Fibroblast of skin of right quadriceps (primary cell): ENCODE measurements at regions not wholly inside any gene's neighbourhood (a gene's known extent, or its start where the extent isn't known, plus 50 kb on each side); places are given as distances from the start of the nearest gene placed in this dataset.

Experiments used
- DNase-seq: peaks from one replicate; pipeline ENCODE4 v3.0.0-alpha.2; 2013

DNA sequence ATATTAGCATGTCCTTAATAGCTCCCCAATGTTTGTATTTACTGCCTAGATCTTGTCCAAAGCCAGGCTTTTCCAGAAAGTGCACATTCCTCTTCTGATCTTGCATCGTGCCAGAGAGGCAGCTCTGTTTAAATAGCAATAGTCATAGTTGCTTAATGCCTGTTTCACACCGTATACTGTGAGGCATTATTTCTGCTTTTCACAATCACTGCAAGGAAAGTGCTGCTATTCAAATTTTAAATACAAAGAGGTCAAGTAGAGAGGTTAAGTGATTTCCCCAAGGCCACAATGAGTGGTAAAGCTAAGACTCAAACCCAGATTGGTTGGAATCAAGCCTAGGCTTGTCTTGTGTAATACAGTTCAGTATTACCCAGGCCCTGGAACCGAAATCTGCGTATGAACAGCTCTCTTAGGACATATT, 153.6 kb downstream of the SNX18 start:
- peak; percentile 58 for DNase-seq

DNA sequence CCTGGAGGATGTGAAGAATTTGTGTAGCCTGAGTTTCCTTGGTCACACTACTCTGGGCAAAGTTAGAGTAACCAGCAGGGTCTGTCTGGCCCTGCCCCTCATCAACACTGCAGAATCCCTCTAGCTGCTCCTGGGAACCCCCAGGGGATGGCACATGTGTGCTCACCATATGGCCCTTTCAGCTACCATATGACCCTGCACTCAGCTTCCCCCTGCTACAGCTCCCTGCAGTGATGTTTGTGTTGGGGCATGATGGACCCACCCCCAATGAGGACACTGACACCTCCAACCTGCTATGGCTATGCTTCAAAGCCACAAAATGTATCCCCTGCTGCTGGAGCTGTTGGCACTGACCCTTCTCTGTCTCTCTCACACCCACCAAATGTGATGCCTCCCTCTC, 152.7 kb downstream of the SNX18 start:
- no peak for DNase-seq

- peak; percentile 47 for DNase-seq
Observed at GRCh38 chr5:54669845-54670244, 152.3 kb downstream of the SNX18 start.

DNA sequence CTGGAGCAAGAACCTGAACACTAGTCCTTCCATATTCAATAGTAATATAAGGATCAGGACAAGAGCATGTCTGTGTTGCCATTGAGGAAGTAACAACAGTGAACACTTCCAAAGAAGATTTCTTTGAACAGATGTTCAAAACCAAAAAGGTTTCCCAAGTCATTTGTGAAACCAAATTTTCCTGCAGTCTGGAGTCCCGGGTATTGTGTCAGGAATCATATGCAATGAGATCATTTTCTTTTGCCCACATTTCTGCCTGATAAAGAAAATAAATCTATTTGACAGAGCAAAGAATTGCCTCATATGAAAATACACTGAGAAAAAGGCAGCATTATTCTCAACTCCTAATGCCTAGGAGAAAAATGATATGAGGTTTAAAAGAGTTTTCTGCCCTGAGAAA, 151.7 kb downstream of the SNX18 start:
- DNase-seq: peak; percentile 67

- no peak for DNase-seq
Observed at GRCh38 chr5:54668096-54668495, 150.5 kb downstream of the SNX18 start.

GRCh38 chr5:54667136-54667535, 149.6 kb downstream of the SNX18 start:
- DNase-seq: peak; percentile 40

DNA sequence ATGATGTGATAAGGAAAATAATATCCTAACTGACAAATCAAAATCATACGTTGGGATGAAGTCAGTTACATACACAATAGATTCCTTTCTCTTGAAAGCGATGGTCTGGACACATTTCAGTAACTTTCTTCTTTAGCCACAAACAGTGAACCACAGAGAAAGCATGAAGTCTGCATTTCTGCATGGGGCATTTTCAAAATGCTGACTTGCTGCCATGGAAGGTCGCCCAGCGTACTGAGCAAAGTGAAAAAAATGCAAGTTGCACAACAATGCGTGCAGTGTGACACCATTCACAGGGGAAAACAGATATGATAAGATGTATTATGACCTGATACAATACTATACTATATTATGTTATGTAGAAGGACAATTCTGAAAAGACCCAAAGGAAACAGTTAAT, 146.3 kb downstream of the SNX18 start:
- peak; percentile 98 for DNase-seq

DNA sequence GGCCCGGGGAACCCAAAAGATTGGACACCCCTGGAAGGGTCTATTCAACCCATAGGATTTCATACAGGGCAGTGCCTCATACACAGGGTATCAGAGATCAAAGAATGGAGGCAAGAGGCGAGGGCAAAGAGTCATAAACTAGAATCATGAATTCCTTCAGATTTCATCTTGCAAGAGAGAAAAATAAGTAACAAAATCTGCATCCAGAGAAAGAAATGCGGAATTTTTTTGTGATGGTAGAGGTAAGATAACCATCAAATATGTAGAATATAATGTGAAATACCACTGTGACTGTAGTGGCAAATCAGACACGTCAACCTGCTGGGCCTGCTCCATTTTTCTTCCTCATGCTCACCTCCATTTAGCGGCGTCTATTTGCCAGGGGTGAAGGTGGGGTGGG, 143.6 kb downstream of the SNX18 start:
- DNase-seq: no peak

DNA sequence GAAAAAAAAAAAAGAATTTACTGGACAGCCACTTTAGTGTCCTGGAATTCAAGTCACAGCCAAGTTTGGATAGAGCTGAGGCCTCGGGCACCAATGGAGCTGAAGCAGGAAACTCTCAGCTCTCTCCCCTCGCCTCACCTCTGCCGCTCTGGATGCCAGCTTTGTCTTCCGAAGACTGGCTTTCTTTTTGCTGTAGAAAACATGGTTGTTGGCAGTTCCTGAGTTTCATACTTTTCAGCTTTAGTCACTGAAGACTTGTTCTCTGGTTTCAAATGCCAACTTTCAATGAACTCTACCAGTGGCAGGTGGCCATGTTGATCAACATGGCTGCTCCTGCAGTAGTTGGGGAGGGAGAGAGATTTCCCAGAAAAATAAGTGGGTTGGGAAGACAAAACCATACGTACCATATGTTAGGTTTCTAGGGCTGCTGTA, 142.2 kb downstream of the SNX18 start:
- DNase-seq: no peak

DNA sequence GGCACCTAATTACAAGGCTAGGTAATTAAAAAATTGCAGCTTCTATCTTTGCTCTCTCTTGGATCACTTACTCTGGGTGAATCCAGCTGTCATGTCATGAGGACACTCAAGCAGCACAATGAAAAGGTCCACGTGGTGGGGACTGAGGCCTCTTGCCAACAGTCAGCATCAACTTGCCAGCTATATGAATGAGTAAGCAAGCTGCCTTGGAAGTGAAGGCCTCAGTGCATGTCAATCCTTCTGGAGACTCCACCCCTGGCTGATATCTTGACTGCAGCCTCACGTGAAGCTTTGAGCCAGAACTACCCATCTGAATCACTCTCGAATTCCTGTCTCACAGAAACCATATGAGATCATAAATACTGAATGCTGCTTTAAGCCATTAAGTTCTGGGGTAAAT, 140.5 kb downstream of the SNX18 start:
- peak; percentile 70 for DNase-seq

DNA sequence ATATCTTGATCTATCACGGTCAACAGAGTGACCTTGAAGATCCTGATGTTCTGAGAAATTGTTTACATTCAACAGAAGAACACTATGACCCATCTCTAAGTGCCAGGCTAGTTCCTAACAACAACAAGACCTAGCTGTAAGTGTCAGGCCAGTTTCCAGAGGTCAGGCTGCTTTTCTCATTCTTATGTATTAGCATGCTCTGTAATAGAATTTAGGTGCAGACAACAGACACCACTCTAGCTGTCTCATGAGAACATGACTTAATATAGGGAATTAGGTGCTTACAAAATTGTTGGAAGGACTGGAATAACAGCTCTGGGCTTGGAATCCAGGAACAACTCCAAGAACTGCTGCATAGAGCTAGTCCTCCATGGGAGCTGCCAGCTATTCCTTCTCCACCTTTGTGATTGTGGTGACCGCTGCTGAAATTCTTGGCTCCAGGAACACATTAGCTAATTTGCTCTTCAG, 138.7 kb downstream of the SNX18 start:
- DNase-seq: peak; percentile 28

GRCh38 chr5:54655761-54656160, 138.2 kb downstream of the SNX18 start:
- peak; percentile 57 for DNase-seq

DNA sequence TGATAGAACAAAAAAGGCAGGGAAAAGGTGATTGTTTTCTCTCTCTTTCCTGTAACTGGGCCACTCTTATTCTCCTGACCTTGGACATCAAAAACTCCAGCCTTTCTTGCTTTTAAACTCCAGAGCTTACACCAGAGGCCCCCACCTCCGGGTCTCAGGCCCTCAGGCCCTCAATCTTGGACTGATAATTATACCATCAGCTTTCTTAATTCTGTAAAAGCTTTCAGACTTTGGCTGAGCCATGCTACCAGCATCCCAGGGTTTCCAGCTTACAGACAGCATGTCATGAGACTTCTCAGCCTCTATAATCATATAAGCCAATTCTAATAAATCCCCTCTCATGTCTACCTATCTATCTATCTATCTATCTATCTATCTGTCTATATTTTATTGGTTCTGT, 137.7 kb downstream of the SNX18 start:
- no peak for DNase-seq

DNA sequence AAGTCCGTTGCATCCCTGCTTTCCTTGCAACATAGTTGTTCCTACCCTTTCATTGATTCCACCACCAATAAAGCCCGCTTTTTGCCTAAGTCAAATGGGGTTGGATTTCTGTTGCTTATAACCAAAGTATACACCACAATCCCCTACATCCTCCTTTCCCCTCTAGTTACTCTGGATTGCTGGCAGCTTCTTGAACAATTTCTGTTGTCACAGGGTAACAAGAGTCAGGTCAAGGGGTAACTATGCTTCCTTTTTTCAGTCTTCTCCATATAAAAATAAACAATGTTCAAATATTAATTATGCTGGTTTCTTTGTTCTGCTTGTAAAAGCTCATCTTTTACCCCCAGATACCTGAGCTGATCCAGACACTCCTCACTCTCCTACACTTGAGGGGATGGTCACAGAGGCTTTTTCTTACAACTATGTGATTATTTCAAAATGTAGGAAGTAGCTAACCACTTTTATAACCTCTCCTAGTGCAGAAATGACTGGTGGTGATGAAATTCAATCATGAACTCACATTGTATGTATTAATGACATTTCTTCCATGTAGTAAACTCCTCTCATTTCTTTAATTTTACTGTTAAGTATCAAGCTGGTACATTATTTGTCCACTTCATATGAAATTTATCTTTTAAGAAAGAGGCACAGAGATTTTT, 136.5 kb downstream of the SNX18 start:
- DNase-seq: peak; percentile 39

- DNase-seq: peak; percentile 45
Observed at GRCh38 chr5:54651482-54652076, 134.0 kb downstream of the SNX18 start.

DNA sequence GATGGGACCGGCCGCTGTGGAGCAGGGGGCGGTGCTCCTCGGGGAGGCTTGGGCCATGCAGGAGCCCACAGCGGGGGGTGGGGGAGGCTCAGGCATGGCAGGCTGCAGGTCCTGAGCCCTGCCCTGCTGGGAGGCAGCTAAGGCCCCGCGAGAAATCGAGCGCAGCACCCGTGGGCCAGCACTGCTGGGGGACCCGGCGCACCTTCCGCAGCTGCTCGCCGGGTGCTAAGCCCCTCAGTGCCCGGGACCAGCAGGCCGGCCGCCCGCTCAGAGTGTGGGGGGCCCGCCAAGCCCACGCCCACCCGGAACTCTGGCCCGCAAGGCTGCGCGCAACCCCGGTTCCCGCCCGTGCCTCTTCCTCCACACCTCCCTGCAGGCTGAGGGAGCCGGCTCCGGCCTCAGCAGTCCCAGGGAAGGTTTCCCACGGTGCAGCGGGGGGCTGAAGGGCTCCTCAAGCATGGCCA, 131.5 kb downstream of the SNX18 start:
- DNase-seq: no peak

DNA sequence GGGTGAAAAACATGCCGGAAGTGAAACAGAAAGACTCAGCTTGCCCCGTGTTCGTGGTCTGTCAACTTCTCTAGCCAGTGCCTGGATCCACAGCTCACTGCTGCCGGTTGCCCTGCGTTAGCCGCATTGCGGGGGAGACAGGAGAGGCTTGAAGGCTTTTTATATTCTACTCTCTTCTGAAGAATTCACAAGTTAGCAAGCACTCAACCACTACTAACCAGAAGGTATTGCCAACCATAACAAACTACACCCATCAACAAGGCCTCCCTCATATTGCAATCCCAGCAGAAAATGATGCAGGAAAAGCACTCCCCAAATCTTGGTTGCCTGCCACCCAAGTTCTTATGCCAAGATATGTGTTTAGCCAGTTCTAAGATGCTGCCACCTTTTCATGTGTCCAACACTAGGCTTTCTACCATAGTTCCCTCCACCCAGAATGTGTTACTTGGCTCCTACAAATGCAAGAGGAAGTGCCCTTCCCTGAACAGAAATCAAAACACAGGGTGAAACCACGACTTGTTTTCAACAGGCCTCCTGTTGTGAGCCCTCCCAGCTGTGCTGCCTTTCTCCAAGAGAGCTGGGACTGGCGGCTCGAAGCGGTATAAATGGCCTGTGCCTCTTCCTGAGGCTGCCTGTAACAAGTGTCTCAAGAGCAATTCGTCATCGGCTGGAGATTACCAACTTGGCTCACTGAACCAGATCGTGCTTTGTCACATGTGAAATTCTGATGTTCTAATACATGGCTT, 129.0 kb downstream of the SNX18 start:
- peak; percentile 68 for DNase-seq

DNA sequence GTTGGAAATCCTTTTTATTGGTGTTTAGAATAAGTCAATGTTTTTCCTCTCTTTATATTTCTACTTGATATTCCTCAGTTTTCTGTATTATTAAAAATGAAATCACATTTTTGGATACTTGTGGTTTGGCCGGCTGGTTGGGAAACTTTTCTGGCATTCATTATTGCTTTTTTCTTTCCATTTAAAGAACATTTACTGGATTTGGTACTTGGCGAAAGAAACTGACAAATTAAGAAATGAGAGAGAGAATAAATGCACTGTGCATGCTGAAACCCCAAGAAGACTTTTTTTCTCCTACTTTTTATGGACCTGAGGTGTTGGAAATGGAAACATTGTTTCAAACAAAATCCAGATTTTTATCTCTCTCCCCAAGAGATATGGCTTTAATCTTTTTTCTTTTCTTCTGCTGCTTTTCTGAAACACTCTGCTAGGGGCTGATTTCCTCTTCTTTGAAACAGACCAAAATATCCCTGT, 128.4 kb downstream of the SNX18 start:
- DNase-seq: peak; percentile 48

- DNase-seq: peak; percentile 88
Observed at GRCh38 chr5:54644226-54644625, 126.7 kb downstream of the SNX18 start.

DNA sequence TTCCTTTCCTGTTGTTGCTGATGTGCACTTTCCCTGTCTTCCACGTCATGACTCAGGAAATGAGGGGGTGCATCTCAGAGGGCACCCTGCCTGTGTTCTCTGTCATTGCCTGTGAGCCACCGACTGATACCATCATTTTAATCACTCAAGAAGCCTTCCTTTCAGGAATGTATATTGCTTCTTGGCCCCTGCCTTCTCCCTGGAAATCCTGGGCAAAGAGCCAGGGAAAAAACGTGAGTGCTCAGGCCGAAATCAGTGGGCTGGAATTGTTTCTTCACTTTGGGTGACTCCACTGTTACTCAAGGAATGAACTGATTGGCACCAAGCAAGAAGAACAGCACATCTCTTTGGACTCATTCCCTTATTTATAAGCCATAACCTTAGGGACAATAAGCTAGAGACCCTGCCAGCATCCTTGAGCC, 126.1 kb downstream of the SNX18 start:
- DNase-seq: peak; percentile 96

- no peak for DNase-seq
Observed at GRCh38 chr5:54639621-54640020, 122.1 kb downstream of the SNX18 start.

DNA sequence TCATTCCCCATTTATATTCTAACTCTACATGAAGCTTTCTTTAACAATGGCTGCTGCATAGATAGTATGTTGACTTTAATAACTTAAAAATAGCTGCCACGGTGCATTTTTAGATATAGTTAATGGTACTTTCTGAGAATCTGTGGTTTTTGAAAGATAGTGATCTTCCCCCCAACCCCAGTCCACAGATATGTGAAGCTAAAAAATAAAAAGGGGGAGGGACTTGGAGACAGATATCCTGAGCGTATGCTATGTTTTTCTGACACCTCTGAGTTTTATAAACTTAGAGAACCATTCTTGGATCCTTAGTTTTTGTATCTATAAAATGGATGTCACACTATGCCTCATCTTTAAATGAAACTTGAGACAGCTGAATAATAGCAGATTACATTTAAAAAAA, 120.5 kb downstream of the SNX18 start:
- no peak for DNase-seq

DNA sequence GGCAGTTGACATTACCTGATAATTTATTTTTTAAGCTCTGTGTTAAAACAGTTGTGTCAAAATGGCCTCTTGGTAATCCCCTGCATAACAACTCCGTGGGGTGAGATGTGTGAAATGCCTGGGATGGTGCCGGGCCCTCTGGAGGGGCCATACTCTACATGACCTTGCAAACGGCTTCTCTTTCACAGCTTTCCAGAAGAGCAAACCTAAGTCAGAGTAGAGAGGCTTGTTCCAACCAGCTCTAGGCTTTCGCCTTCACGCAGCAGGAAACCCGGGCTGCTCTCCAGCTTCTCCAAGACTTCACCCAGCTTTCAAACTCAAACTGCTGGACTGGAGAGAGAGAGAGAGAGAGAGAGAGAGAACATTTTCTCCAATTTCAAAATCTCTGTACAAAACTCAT, 120.1 kb downstream of the SNX18 start:
- no peak for DNase-seq

DNA sequence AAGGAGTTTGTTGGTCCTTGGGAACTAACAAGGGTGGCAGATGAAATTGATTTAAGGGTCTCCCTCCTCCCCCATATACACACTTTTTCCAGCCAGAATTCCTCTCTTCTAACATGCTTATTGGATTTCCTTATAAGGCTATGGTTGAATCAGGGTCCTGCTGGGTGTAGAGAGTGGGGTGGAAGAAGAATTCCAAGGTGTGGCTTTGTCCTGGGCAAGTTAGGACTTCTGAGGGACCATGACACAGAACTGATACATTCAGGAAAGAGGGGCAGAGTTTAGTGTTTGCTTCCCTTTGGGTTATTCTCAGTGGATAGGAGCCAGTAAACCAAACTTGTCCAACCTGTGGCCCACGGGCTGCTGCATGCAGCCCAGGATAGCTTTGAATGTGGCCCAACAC, 116.5 kb downstream of the SNX18 start:
- no peak for DNase-seq
